ENCODE measurements at regions not wholly inside any gene's neighbourhood (a gene's known extent, or its start where the extent isn't known, plus 50 kb on each side); places are given as distances from the start of the nearest gene placed in this dataset.

GRCh38 chr1:81430236-81430938 lies 370.3 kb upstream of the ADGRL2 start:
- BruUV-seq (replicated peaks), result no TSS peak
- no peaks in the 10 kb centered on the region for H3K27me3 ChIP-seq (replicated peaks; ENCODE audit: insufficient read depth, low read depth, low read length, poor library complexity)
- ChIA-PET POLR2A (ENCODE audit: low non-redundant PET) (no interaction called here), CTCF (no interaction called here)
- H3K4me1 ChIP-seq (ENCODE audit: insufficient read depth, low read length, poor library complexity, severe bottlenecking), result no peaks in the 10 kb centered on the region
- H3K36me3 ChIP-seq (ENCODE audit: insufficient read depth, low read length, poor library complexity, severe bottlenecking), result no peaks in the 10 kb centered on the region
- no peak for DNase-seq (ENCODE audit: low spot score)
- no peak for TF ChIP-seq EZH2 (IDR thresholded peaks at IDR 0.05; ENCODE audit: borderline replicate concordance, low read depth, low read length, poor library complexity, severe bottlenecking)
- no peak for TF ChIP-seq CTCF (conservative IDR thresholded peaks at IDR 0.05; ENCODE audit: low read depth, low read length)
- H3K4me3 ChIP-seq (ENCODE audit: low read depth, low read length, poor library complexity, severe bottlenecking), result no peak overlapping the region
- no peak overlapping the region for H3K27ac ChIP-seq (ENCODE audit: low read depth, low read length, poor library complexity, severe bottlenecking)
- intact Hi-C loops (cut with micrococcal nuclease; ENCODE audit: unreplicated experiment), result no loop called here
- H3K9me3 ChIP-seq (ENCODE audit: low read depth, low read length, poor library complexity, severe bottlenecking), result no peaks in the 10 kb centered on the region

GRCh38 chr1:81428998-81429397 lies 371.7 kb upstream of the ADGRL2 start:
- TF ChIP-seq CTCF (conservative IDR thresholded peaks at IDR 0.05; ENCODE audit: low read depth, low read length), result no peak
- TF ChIP-seq EZH2 (IDR thresholded peaks at IDR 0.05; ENCODE audit: borderline replicate concordance, low read depth, low read length, poor library complexity, severe bottlenecking), result no peak
- Histone ChIP-seq H3K27me3 (replicated peaks; ENCODE audit: insufficient read depth, low read depth, low read length, poor library complexity) (no peaks in the 10 kb centered on the region), H3K4me1 (ENCODE audit: insufficient read depth, low read length, poor library complexity, severe bottlenecking) (no peaks in the 10 kb centered on the region), H3K9me3 (ENCODE audit: low read depth, low read length, poor library complexity, severe bottlenecking) (no peaks in the 10 kb centered on the region), H3K4me3 (ENCODE audit: low read depth, low read length, poor library complexity, severe bottlenecking) (no peak overlapping the region), H3K27ac (ENCODE audit: low read depth, low read length, poor library complexity, severe bottlenecking) (no peak overlapping the region), H3K36me3 (ENCODE audit: insufficient read depth, low read length, poor library complexity, severe bottlenecking) (no peaks in the 10 kb centered on the region)
- no TSS peak for BruUV-seq (replicated peaks)
- ChIA-PET POLR2A (ENCODE audit: low non-redundant PET) (no interaction called here), CTCF (no interaction called here)
- intact Hi-C loops (cut with micrococcal nuclease; ENCODE audit: unreplicated experiment), result no loop called here
- DNase-seq (ENCODE audit: low spot score), result no peak

- H3K27me3 ChIP-seq (replicated peaks; ENCODE audit: insufficient read depth, low read depth, low read length, poor library complexity), result no peaks in the 10 kb centered on the region
- TF ChIP-seq CTCF (conservative IDR thresholded peaks at IDR 0.05; ENCODE audit: low read depth, low read length), result no peak
- no peak for TF ChIP-seq EZH2 (IDR thresholded peaks at IDR 0.05; ENCODE audit: borderline replicate concordance, low read depth, low read length, poor library complexity, severe bottlenecking)
- intact Hi-C loops (cut with micrococcal nuclease; ENCODE audit: unreplicated experiment), result no loop called here
- POLR2A ChIA-PET (ENCODE audit: low non-redundant PET), result no interaction called here
- no peaks in the 10 kb centered on the region for H3K9me3 ChIP-seq (ENCODE audit: low read depth, low read length, poor library complexity, severe bottlenecking)
- CTCF ChIA-PET, result no interaction called here
- no TSS peak for BruUV-seq (replicated peaks)
- no peak overlapping the region for H3K4me3 ChIP-seq (ENCODE audit: low read depth, low read length, poor library complexity, severe bottlenecking)
- no peaks in the 10 kb centered on the region for H3K4me1 ChIP-seq (ENCODE audit: insufficient read depth, low read length, poor library complexity, severe bottlenecking)
- DNase-seq (ENCODE audit: low spot score), result no peak
- no peak overlapping the region for H3K27ac ChIP-seq (ENCODE audit: low read depth, low read length, poor library complexity, severe bottlenecking)
- no peaks in the 10 kb centered on the region for H3K36me3 ChIP-seq (ENCODE audit: insufficient read depth, low read length, poor library complexity, severe bottlenecking)
Measured at GRCh38 chr1:81424816-81425215, 375.9 kb upstream of the ADGRL2 start.

Measured in A673 (cell line).